ENCODE measurements at regions not wholly inside any gene's neighbourhood (a gene's known extent, or its start where the extent isn't known, plus 50 kb on each side); places are given as distances from the start of the nearest gene placed in this dataset.

DNA sequence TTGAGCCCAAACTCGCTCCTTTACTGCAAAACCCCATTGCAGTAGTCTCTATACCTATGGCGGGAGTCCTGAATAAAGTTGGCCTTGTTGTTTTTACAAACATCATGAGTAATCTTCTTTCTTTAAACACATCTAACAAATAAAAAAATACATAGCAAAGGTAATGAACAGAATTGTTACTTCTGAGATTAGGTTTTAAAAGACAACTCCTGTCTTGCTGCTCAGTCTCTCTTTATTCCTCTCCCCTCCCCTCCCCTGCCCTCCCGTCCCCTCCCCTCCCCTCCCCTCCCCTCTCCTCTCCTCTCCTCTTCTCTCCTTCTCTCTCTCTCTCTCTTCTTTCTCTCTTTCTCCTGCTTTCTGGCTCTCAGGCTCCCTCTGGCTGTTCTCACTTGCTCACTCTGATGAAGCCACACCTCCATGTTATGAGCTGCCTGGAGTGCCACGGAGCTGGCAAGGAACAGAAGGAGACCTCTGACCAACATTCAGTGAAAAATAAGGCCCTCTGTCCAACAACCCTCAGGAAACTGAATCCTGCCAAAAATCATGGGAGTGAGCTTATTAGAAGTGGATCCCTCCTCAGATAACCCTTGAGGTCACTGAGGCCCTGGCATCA is 300.7 kb upstream of the MIR17HG start:
- no peak overlapping the region for H3K4me3 ChIP-seq (ENCODE audit: low read length)
- 59% methylated on average over 3 of the region's 4 CpGs for WGBS (ENCODE audit: insufficient coverage)
- DNase-seq (no peak), ATAC-seq (no peak)
- H3K9me3 ChIP-seq (ENCODE audit: control insufficient read depth, insufficient read depth, low read length): no peaks in the 10 kb centered on the region
- Mint-ChIP-seq H3K9me3 (peaks cover 3 to 8% of the 10 kb centered on the region in 2 donors), H3K27me3 (ENCODE audit: low read depth in 2 of 2) (no peaks in the 10 kb centered on the region), H3K4me1 (no peaks in the 10 kb centered on the region), H3K4me3 (no peak overlapping the region), H3K36me3 (no peaks in the 10 kb centered on the region), H3K27ac (no peak overlapping the region)
- H3K27me3 ChIP-seq (ENCODE audit: control insufficient read depth, insufficient read depth, low read length): no peaks in the 10 kb centered on the region
- H3K4me1 ChIP-seq (ENCODE audit: control insufficient read depth, insufficient read depth, low read length): no peaks in the 10 kb centered on the region
- intact Hi-C loops (cut with micrococcal nuclease): no loop called here
- H3K36me3 ChIP-seq (ENCODE audit: control insufficient read depth, insufficient read depth, low read length): no peaks in the 10 kb centered on the region
- TF ChIP-seq, protein P1, sequence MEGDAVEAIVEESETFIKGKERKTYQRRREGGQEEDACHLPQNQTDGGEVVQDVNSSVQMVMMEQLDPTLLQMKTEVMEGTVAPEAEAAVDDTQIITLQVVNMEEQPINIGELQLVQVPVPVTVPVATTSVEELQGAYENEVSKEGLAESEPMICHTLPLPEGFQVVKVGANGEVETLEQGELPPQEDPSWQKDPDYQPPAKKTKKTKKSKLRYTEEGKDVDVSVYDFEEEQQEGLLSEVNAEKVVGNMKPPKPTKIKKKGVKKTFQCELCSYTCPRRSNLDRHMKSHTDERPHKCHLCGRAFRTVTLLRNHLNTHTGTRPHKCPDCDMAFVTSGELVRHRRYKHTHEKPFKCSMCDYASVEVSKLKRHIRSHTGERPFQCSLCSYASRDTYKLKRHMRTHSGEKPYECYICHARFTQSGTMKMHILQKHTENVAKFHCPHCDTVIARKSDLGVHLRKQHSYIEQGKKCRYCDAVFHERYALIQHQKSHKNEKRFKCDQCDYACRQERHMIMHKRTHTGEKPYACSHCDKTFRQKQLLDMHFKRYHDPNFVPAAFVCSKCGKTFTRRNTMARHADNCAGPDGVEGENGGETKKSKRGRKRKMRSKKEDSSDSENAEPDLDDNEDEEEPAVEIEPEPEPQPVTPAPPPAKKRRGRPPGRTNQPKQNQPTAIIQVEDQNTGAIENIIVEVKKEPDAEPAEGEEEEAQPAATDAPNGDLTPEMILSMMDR (IDR thresholded peaks at IDR 0.05): no peak
- no peak overlapping the region for H3K27ac ChIP-seq (ENCODE audit: low read length)

DNA sequence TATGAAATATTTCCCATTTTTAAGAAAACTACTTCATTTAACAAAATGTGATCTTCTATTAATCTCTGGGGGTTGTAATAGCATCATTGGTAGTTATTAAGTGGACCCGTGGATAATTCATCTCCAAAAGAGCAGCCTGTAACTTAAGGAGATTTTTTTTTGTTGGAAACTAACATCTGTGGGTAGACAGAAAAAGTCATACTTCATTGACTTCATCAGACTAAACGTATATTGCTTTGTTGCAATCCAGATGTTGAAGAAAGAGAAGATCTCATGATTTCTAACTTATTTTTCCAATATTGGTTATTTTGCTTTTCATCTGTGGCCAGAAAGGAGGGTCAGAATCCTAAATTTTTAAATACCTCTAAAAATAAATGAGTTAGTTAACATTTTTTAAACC is 296.5 kb upstream of the MIR17HG start:
- TF ChIP-seq, protein P1 (IDR thresholded peaks at IDR 0.05): no peak
- H3K36me3 ChIP-seq (ENCODE audit: control insufficient read depth, insufficient read depth, low read length): no peaks in the 10 kb centered on the region
- DNase-seq (no peak), ATAC-seq (no peak)
- H3K4me3 ChIP-seq (ENCODE audit: low read length): no peak overlapping the region
- H3K9me3 Mint-ChIP-seq: peaks cover 3 to 8% of the 10 kb centered on the region in 2 donors
- H3K36me3 Mint-ChIP-seq: no peaks in the 10 kb centered on the region
- no peaks in the 10 kb centered on the region for H3K27me3 ChIP-seq (ENCODE audit: control insufficient read depth, insufficient read depth, low read length)
- no CpG with 5 or more reads among the region's 2 CpGs for WGBS (ENCODE audit: insufficient coverage)
- H3K27ac ChIP-seq (ENCODE audit: low read length): no peak overlapping the region
- H3K4me1 Mint-ChIP-seq: no peaks in the 10 kb centered on the region
- H3K9me3 ChIP-seq (ENCODE audit: control insufficient read depth, insufficient read depth, low read length): no peaks in the 10 kb centered on the region
- no peak overlapping the region for H3K27ac Mint-ChIP-seq
- H3K4me1 ChIP-seq (ENCODE audit: control insufficient read depth, insufficient read depth, low read length): no peaks in the 10 kb centered on the region
- intact Hi-C loops (cut with micrococcal nuclease): no loop called here
- no peak overlapping the region for H3K4me3 Mint-ChIP-seq
- no peaks in the 10 kb centered on the region for H3K27me3 Mint-ChIP-seq (ENCODE audit: low read depth in 2 of 2)

DNA sequence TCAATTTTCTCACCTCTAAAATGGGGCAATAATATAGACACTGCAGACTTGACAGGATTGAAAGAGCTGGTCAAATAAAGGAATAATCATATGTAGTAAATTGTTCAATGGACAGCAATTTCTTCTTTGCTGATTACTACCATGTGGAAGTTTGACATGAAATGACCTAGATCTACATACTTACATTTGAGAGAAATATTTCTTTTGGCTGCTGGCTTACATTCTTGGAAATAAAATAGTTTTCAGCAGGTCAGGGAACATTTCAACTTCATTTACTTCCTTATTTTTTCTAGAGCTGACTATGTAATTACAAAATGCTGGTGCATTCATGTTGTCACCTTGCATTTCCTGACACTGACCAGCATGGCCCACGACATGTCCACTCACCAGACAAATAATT is 294.6 kb upstream of the MIR17HG start:
- WGBS (ENCODE audit: insufficient coverage): no CpG with 5 or more reads among the region's 1 CpG

More for the DNA sequence above, 294.6 kb upstream of the MIR17HG start:
- intact Hi-C loops (cut with micrococcal nuclease): no loop called here
- no peak overlapping the region for H3K4me3 ChIP-seq (ENCODE audit: low read length)
- no peak overlapping the region for H3K27ac ChIP-seq (ENCODE audit: low read length)
- H3K27ac Mint-ChIP-seq: no peak overlapping the region
- TF ChIP-seq, protein P1 (IDR thresholded peaks at IDR 0.05): no peak
- no peak overlapping the region for H3K4me3 Mint-ChIP-seq
- ATAC-seq (no peak), DNase-seq (no peak)
- H3K36me3 Mint-ChIP-seq: no peaks in the 10 kb centered on the region
- peaks cover 2 to 3% of the 10 kb centered on the region in 2 donors for H3K9me3 Mint-ChIP-seq
- H3K9me3 ChIP-seq (ENCODE audit: control insufficient read depth, insufficient read depth, low read length): no peaks in the 10 kb centered on the region
- H3K27me3 Mint-ChIP-seq (ENCODE audit: low read depth in 2 of 2): no peaks in the 10 kb centered on the region
- no peaks in the 10 kb centered on the region for H3K4me1 ChIP-seq (ENCODE audit: control insufficient read depth, insufficient read depth, low read length)
- H3K4me1 Mint-ChIP-seq: no peaks in the 10 kb centered on the region
- H3K36me3 ChIP-seq (ENCODE audit: control insufficient read depth, insufficient read depth, low read length): no peaks in the 10 kb centered on the region
- H3K27me3 ChIP-seq (ENCODE audit: control insufficient read depth, insufficient read depth, low read length): no peaks in the 10 kb centered on the region
